ENCODE measurements at regions not wholly inside any gene's neighbourhood (a gene's known extent, or its start where the extent isn't known, plus 50 kb on each side); places are given as distances from the start of the nearest gene placed in this dataset.

GRCh38 chr12:28800129-28800528 lies 348.9 kb upstream of the FAR2 start:
- TF ChIP-seq CTCF (tag by site-specific recombination; IDR thresholded peaks at IDR 0.05) (no peak), ZNF175 (tag by site-specific recombination; IDR thresholded peaks at IDR 0.05) (no peak), ZFP37 (tag by site-specific recombination; IDR thresholded peaks at IDR 0.05) (no peak), ZSCAN4 (tag by site-specific recombination; IDR thresholded peaks at IDR 0.05) (no peak), ZNF223 (tag by site-specific recombination; IDR thresholded peaks at IDR 0.05) (no peak), FEZF1 (tag by site-specific recombination; IDR thresholded peaks at IDR 0.05) (no peak), ZBTB10 (tag by site-specific recombination; IDR thresholded peaks at IDR 0.05) (no peak), ZSCAN23 (tag by site-specific recombination; IDR thresholded peaks at IDR 0.05) (no peak)

All from HEK293 (cell line).